ENCODE measurements at regions not wholly inside any gene's neighbourhood (a gene's known extent, or its start where the extent isn't known, plus 50 kb on each side); places are given as distances from the start of the nearest gene placed in this dataset.

DNA sequence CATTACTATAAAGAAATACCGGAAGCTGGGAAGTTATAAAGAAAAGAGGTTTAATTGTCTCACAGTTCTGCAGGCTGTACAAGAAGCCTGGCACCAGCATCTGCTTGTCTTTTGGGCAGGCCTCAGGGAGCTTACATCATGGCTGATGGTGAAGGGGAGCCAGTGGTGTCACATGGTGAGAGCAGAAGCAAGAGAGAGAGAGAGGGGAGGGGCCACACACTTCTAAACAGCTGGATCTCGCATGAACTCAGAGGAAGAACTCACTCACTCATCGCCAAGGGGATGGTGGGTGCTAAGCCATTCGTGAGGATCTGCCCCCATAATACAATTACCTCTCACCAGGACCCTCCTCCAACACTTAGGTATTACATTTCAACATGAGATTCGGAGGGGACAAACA lies 51.8 kb upstream of the ANKRD34C start:
- no peak for DNase-seq

DNA sequence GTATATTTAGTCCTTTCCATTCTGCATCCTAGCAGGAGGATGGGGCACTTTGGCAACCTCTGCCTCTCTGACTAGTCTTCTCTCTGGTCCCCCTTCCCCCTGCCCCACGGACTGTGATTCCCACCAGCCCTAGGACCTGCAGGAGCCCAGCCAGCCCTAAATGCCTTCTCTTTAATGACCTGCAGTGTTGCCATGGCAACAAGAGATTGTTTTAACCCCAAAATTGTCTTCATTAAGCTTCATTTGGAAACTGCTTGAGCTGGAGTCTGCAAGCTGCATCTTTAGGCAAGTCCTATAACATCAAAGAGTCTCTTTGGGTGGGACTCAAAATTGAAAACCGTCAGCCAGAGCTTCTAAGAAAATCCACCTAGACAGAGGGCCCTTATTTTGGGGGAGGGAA lies 59.7 kb upstream of the ANKRD34C start:
- DNase-seq: no peak

DNA sequence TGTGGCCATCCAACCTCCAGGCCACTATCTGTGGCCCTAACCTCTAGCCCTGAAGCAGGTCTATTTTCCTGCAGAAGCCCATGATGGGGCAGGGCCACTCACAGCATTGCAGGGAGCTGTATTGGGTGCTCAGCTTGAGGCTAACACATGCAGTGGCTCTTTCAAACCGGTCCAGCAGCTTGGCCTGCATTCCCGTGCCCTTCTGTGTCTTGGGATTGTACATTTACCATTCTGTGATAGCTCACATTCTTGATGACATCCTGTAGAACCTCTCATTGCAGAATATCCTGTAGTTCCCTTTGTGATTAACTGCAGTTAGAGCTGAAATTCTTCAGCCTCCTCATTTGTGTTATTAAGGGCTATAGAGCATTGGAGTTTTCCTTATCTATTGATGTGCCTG lies 60.8 kb upstream of the ANKRD34C start:
- no peak for DNase-seq

- no peak for DNase-seq
These were observed 63.0 kb upstream of the ANKRD34C start for GRCh38 chr15:79219393-79220056.

DNA sequence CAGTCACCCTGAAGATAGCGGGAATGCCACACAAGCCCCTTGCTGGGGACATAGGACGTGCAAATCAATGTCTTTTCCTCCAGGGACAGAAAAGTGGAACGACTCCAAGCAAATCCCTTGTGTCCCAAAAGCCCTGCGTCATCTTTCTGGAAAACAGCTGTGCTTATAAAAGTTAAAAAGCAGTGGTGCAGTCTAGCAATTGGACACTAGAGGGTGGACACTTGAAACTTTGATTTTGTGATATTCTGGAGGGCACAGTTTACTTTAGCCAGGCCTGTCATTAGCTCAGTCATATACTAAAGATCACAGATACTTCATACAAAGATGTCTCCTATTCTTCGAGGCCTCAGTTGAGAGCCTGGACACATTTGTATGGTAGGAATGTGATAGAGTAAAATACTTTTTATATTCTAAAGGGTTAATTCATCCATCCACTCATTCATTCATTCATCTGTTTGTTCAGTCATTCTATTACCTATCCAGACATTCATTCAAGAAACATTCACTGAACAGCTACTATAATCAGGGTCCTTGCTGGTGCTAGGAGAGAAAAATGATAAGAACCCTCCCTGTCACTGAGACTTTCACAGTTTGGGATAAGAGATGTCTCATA lies 63.8 kb upstream of the ANKRD34C start:
- no peak for DNase-seq

DNA sequence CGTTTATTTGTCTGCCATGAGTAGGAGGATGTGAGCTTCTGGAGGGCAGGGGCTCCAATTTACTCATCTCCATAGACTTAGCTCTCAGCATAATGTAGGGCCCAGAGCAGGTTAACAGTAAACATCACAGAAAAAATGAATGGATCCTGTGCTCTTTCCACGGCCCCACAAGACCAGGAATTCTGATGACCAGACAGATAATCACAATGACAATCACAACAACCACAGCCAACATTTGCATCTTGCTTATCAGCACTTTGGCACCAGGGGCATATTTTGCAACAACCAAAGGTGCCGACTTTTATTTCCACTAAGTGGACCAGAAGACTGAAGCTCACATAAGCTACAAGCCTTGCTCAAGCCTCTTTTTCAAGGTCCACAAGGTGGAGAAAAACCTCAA lies 68.9 kb upstream of the ANKRD34C start:
- DNase-seq: no peak

- no peak for DNase-seq
These were observed 69.8 kb upstream of the ANKRD34C start for GRCh38 chr15:79212589-79213157.

DNA sequence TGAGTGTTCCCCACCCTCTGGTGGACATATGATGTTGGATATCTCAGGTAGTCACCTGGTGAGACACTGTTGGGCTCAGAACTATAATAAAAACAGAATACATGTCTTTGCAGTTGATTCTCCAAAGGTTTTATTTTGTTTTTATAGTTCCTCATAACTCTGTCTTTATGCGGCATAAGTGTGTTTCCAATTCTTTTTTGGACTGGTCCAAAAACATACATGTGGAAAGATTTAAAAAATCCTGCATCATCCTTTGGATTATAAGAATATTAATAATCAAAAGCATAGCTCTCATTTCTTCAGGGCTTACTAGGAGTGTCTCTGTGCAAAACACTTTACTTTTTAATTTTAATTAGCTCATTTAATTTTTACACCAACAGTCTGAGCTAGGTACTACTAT lies 71.0 kb upstream of the ANKRD34C start:
- no peak for DNase-seq

DNA sequence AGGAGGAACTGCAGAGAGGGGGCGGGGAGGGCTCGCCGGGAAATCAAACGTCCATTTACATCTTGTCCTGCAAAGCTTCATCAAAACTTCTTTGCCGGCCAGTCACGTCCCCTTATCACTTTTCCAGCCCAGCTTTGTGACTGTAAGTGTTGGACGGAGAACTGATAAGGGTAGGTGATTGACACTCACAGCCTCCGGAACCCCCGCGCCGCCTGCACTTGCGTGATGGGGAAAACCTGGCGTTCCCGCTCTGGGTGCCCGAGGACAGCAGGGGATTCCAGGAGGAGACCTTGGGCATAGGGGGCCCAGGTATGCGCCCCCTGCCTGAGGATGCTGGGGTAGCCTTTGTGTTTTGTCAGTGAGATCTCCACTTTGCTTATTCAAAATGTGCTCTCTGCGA lies 72.8 kb upstream of the ANKRD34C start:
- DNase-seq: no peak

- no peak for DNase-seq
These were observed 73.4 kb upstream of the ANKRD34C start for GRCh38 chr15:79209116-79209515.

DNA sequence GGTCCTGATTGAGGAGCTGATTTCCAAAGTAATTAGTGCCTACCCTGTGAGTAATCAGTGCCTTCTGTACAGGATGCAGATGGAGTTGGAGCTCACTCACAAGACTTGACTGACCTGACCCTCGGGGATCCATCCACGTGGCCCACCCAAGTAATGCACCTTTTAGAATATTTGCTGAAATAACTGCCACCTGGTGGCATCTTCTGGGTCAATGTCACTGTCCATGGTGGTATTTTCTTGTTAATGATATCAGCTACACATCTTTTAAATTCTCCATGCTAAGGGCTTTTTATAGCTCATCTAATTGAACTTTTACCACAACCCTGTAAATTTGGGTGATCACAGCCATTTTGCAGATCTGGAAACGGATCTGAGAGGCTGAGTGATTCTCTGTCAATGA lies 74.3 kb upstream of the ANKRD34C start:
- DNase-seq: no peak

- DNase-seq: no peak
These were observed 75.6 kb upstream of the ANKRD34C start for GRCh38 chr15:79206940-79207339.

DNA sequence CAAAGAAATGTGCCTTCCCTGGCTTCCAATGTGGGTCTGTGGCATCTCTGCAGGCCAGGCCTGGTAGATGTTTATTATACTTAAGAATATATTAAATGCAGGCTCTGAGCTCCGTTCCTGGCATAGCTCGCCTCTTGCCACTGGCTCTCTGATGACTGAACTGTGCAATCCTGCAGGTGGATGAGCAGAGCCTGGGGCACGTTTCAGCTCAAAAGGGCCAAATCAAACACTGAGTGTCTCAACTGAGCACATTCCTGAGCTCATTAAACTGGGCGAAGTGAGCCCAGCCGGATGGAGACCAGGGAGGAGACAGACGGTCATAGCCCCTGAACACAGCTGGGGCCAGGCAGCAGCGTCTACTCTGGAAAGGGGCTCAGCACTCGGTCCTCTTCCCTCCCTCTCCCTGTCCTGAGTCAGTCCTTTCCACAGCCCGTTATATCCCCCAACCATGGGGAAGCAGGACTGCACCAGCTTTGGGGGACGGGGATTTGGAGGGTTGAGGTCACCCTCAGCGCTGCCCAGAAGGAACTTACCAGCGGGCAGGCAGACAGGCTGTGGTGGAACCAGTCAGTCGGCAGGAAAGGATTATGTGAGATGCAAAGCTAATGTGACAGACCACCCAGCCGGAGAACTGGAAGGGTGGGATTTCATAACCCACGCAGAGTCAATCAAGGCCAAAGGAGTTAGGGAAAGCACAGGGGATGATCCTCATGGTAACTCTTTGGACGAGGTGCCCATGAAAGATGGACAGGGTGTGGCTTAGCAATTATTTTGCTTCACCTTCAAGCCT lies 77.4 kb upstream of the ANKRD34C start:
- DNase-seq: no peak

- DNase-seq: no peak
These were observed 84.1 kb upstream of the ANKRD34C start for GRCh38 chr15:79198461-79198860.

DNA sequence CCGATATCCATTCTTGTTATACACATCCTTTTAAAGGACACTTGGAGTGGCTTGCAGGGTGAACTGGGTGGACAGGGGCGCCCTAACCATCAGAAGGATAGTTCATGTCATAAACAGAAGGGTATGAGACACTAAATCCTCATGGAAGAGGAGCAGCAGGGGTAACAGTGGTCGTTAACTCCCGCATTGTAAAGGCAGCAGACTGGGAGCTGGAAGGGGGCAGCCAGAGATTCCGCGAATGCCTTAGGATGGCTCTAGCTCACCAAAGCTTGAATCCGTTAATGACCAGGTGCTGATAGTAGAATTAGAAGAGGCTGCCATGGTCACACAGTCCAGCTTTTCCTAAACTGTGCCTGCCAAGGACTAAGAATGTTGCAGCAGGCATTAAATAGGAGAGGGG lies 85.2 kb upstream of the ANKRD34C start:
- no peak for DNase-seq

- DNase-seq: no peak
These were observed 86.7 kb upstream of the ANKRD34C start for GRCh38 chr15:79195802-79196201.

- no peak for DNase-seq
These were observed 87.3 kb upstream of the ANKRD34C start for GRCh38 chr15:79195239-79195638.

DNA sequence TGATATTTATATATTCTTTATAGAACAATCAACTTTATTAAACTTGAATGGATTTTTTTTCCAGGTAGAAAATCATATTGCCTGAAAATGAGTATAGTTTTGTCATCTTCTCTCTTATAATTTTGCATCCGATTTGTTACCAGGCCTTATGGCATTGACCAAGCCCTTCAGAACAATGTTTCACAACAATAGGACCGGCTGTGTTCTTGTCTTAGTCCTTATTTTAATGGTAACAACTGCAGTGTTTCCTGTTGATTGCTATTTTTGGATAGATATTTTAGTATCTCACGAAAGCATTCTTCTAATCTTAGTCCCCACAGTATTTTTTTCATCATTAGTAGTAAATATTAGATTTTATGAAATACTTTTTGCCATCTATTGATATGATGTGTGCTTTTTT lies 88.1 kb upstream of the ANKRD34C start:
- no peak for DNase-seq

DNA sequence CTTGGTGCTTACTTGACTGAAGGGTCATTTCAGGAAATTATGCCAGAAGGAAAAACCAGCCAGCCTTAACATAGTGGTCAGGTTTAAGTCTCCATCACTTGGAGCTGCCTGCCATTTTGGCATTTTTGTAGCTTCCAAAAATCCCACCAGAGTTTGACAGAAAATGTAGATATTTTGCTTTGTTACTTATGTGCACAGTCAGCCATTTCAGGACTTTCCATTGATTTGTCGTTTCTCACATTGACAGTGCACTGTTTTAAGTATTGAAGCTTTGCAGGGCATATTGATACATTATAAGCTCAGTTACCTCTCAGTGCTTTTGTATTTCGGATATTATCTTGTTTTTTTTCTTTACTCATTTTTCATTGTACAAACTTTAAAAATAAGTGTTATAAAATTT lies 89.0 kb upstream of the ANKRD34C start:
- no peak for DNase-seq

GRCh38 chr15:79193103-79193502 lies 89.4 kb upstream of the ANKRD34C start:
- DNase-seq: no peak

DNA sequence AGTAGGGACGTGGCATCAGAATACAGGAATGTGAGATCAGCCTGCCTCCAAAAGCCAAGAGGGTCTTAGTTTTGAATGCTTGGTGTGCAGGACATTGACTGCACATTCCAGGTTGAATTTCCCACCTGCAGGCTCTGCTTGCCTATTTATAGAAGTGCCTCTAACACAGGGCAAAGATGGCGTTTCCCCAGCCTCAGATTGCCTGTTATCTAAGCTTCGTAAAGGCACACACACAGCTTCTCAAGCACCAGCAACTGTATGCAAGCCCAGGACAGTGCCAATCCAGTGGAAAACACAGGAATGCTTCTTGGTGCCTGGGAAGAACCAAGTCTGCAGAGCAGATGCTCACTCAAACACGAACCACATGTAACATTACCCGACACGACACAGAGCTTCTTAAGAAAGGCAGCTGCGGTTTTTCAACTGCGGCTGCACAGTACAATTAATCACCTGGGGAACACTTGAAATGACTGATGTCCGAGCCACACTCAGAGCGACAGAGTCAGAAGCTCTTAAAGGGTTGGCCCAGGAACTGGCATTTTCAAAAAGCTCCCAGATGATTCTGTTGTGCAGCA lies 90.0 kb upstream of the ANKRD34C start:
- no peak for DNase-seq

DNA sequence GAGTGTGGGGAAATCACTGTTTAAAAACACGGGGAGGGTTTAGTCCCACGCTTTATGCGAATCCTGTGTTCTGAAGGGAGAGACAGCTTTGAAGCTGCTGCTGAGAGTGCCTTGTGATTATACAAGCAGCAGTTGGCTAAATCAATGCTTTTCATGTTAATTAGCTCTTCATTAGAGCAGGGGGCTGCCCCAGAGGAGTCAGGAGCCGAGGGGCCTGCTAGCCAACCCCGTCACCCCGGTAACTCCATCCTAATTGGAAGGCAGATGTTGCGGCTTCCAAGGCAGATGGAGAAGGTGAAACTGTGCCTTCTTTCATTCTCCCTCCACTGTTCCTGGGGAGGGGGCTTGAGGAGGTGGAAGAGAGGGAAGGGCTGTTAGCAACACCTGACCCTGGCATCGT lies 92.4 kb upstream of the ANKRD34C start:
- DNase-seq: no peak

- DNase-seq: no peak
These were observed 95.9 kb upstream of the ANKRD34C start for GRCh38 chr15:79186616-79187015.

DNA sequence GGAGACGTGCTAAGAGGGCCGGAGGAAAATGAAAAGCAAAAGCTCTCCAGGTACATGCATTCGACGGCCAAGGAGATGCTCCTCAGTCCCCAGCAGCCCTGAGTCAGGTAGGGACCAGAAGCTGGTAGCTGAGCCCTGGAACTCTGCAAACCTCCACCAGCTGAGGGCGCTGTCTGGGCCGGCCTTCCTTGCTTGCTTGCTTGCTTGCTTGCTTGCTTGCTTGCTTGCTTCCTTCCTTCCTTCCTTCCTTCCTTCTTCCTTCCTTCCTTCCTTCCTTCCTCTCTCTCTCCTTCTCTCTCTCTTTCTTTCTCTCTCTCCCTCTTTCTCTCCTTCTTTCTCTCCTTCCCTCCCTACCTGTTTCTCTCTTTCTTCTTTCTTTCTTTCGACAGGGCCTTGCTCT lies 94.6 kb upstream of the RASGRF1 start:
- DNase-seq: no peak
